ENCODE measurements at regions not wholly inside any gene's neighbourhood (a gene's known extent, or its start where the extent isn't known, plus 50 kb on each side); places are given as distances from the start of the nearest gene placed in this dataset.
"Not testable (repeated sequence)": the region's sequence is repeated elsewhere in the genome, so short reads cannot be mapped to it uniquely, and the experiment has no call there.

DNA sequence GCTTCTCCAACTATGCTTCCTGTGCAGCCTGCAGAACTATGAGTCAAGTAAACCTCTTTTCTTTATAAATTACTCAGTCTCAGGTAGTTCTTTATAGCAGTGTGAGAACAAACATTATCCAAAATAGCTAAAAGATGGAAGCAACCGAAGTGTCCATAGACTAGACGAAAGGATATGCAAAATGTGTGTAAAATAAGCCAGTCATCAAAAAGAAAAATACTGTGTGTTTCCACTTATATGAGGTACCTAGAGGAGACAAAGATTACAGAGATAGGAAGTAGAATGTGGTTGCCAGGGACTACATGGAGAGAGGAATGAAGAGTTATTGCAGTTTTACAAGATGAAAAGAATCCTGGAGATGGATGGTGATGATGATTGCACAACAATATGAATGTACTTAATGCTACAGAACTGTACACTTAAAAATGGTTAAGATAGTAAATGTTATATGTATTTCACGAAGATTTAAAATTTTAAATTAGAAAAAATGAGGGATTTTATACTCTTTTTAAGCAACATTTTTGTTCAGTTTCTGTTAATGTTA, 99.3 kb upstream of the FN1 start:
- TF ChIP-seq SP1 (CRISPR knock-in tag; conservative IDR thresholded peaks at IDR 0.05): no peak
- DNase-seq (ENCODE audit: low spot score) (no peak), ATAC-seq (no peak)
- Mint-ChIP-seq H3K27ac (no peak overlapping the region), H3K4me1 (peaks cover 11% of the 10 kb centered on the region), H3K4me3 (no peak overlapping the region), H3K36me3 (peaks cover 27% of the 10 kb centered on the region), H3K9me3 (peaks cover 39% of the 10 kb centered on the region), H3K27me3 (ENCODE audit: low read depth) (peaks cover 2% of the 10 kb centered on the region; the same call in 1 of the 2 replicates)
- CTCF ChIA-PET: no interaction called here
- POLR2A ChIA-PET: no interaction called here

GRCh38 chr2:215533716-215534115, 97.8 kb upstream of the FN1 start:
- CTCF ChIA-PET; DNase-seq (ENCODE audit: low spot score); H3K27me3 Mint-ChIP-seq (ENCODE audit: low read depth); ATAC-seq; H3K4me3 Mint-ChIP-seq; H3K27ac Mint-ChIP-seq; POLR2A ChIA-PET: not testable (repeated sequence)
- Mint-ChIP-seq H3K4me1 (peaks cover 11% of the 10 kb centered on the region), H3K36me3 (peaks cover 27% of the 10 kb centered on the region), H3K9me3 (peaks cover 32% of the 10 kb centered on the region)

- Mint-ChIP-seq H3K27me3 (ENCODE audit: low read depth) (peaks cover 2% of the 10 kb centered on the region; the same call in 1 of the 2 replicates), H3K36me3 (peaks cover 27% of the 10 kb centered on the region), H3K4me3 (no peak overlapping the region), H3K9me3 (peaks cover 32% of the 10 kb centered on the region), H3K27ac (no peak overlapping the region), H3K4me1 (peaks cover 7% of the 10 kb centered on the region)
- DNase-seq (ENCODE audit: low spot score) (no peak), ATAC-seq (no peak)
- TF ChIP-seq NFE2L1 (CRISPR knock-in tag; IDR thresholded peaks at IDR 0.05) (no peak), IRF1 (CRISPR knock-in tag; IDR thresholded peaks at IDR 0.05) (no peak), ZSCAN18 (CRISPR knock-in tag; IDR thresholded peaks at IDR 0.05) (no peak), GABPB1 (CRISPR knock-in tag; IDR thresholded peaks at IDR 0.05) (peak; percentile 22; the same call in 1 of the 2 replicates)
- TF ChIP-seq, protein P1, sequence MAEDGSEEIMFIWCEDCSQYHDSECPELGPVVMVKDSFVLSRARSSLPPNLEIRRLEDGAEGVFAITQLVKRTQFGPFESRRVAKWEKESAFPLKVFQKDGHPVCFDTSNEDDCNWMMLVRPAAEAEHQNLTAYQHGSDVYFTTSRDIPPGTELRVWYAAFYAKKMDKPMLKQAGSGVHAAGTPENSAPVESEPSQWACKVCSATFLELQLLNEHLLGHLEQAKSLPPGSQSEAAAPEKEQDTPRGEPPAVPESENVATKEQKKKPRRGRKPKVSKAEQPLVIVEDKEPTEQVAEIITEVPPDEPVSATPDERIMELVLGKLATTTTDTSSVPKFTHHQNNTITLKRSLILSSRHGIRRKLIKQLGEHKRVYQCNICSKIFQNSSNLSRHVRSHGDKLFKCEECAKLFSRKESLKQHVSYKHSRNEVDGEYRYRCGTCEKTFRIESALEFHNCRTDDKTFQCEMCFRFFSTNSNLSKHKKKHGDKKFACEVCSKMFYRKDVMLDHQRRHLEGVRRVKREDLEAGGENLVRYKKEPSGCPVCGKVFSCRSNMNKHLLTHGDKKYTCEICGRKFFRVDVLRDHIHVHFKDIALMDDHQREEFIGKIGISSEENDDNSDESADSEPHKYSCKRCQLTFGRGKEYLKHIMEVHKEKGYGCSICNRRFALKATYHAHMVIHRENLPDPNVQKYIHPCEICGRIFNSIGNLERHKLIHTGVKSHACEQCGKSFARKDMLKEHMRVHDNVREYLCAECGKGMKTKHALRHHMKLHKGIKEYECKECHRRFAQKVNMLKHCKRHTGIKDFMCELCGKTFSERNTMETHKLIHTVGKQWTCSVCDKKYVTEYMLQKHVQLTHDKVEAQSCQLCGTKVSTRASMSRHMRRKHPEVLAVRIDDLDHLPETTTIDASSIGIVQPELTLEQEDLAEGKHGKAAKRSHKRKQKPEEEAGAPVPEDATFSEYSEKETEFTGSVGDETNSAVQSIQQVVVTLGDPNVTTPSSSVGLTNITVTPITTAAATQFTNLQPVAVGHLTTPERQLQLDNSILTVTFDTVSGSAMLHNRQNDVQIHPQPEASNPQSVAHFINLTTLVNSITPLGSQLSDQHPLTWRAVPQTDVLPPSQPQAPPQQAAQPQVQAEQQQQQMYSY (CRISPR knock-in tag; IDR thresholded peaks at IDR 0.05): no peak
- ChIA-PET POLR2A (no interaction called here), CTCF (no interaction called here)
Observed at GRCh38 chr2:215532844-215533243, 97.0 kb upstream of the FN1 start.

- H3K27ac Mint-ChIP-seq: no peak overlapping the region
- POLR2A ChIA-PET: no interaction called here
- TF ChIP-seq, protein P2, sequence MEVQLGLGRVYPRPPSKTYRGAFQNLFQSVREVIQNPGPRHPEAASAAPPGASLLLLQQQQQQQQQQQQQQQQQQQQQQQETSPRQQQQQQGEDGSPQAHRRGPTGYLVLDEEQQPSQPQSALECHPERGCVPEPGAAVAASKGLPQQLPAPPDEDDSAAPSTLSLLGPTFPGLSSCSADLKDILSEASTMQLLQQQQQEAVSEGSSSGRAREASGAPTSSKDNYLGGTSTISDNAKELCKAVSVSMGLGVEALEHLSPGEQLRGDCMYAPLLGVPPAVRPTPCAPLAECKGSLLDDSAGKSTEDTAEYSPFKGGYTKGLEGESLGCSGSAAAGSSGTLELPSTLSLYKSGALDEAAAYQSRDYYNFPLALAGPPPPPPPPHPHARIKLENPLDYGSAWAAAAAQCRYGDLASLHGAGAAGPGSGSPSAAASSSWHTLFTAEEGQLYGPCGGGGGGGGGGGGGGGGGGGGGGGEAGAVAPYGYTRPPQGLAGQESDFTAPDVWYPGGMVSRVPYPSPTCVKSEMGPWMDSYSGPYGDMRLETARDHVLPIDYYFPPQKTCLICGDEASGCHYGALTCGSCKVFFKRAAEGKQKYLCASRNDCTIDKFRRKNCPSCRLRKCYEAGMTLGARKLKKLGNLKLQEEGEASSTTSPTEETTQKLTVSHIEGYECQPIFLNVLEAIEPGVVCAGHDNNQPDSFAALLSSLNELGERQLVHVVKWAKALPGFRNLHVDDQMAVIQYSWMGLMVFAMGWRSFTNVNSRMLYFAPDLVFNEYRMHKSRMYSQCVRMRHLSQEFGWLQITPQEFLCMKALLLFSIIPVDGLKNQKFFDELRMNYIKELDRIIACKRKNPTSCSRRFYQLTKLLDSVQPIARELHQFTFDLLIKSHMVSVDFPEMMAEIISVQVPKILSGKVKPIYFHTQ (CRISPR knock-in tag; IDR thresholded peaks at IDR 0.05): no peak
- no peak for TF ChIP-seq ZNF416 (CRISPR knock-in tag; IDR thresholded peaks at IDR 0.05)
- no peak for TF ChIP-seq TEAD4 (CRISPR knock-in tag; IDR thresholded peaks at IDR 0.05)
- TF ChIP-seq, protein P3, sequence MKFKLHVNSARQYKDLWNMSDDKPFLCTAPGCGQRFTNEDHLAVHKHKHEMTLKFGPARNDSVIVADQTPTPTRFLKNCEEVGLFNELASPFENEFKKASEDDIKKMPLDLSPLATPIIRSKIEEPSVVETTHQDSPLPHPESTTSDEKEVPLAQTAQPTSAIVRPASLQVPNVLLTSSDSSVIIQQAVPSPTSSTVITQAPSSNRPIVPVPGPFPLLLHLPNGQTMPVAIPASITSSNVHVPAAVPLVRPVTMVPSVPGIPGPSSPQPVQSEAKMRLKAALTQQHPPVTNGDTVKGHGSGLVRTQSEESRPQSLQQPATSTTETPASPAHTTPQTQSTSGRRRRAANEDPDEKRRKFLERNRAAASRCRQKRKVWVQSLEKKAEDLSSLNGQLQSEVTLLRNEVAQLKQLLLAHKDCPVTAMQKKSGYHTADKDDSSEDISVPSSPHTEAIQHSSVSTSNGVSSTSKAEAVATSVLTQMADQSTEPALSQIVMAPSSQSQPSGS (CRISPR knock-in tag; IDR thresholded peaks at IDR 0.05; ENCODE audit: borderline replicate concordance, low read depth): no peak
- TF ChIP-seq, protein P4, sequence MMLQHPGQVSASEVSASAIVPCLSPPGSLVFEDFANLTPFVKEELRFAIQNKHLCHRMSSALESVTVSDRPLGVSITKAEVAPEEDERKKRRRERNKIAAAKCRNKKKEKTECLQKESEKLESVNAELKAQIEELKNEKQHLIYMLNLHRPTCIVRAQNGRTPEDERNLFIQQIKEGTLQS (CRISPR knock-in tag; conservative IDR thresholded peaks at IDR 0.05): no peak
- TF ChIP-seq ARID4B (CRISPR knock-in tag; IDR thresholded peaks at IDR 0.05; ENCODE audit: borderline replicate concordance): no peak
Observed at GRCh38 chr2:215531284-215531683, 95.4 kb upstream of the FN1 start.

More at GRCh38 chr2:215531284-215531683, 95.4 kb upstream of the FN1 start:
- CTCF ChIA-PET: no interaction called here
- Mint-ChIP-seq H3K36me3 (peaks cover 27% of the 10 kb centered on the region), H3K9me3 (peaks cover 32% of the 10 kb centered on the region), H3K4me3 (no peak overlapping the region), H3K4me1 (no peaks in the 10 kb centered on the region), H3K27me3 (ENCODE audit: low read depth) (peaks cover 2% of the 10 kb centered on the region; the same call in 1 of the 2 replicates)
- ATAC-seq: no peak
- DNase-seq (ENCODE audit: low spot score): no peak
